Pancreas (tissue), 10 donors: ENCODE measurements at regions not wholly inside any gene's neighbourhood (a gene's known extent, or its start where the extent isn't known, plus 50 kb on each side); places are given as distances from the start of the nearest gene placed in this dataset.
A peak's percentile ranks its signal among the peaks of the same experiment; 100 is the strongest.

Experiments
- ATAC-seq, 4 donors: fragments of 200-7000 bp; cut with Tn5 transposase; one replicate each; pipeline versions ENCODE4 v1.8.0 to v1.9.1; 2020; ENCODE audit warnings: mild to moderate bottlenecking in 4 of 4, moderate library complexity in 4 of 4
- DNase-seq, 6 donors: peaks; one replicate each; pipeline ENCODE4 v3.0.0-alpha.2; 2020
- FAIRE-seq: peaks from 2 replicates; lab custom pipeline; 2012; peaks lifted over from hg19 to GRCh38; lab: Jason Lieb, UNC
- H3K27ac ChIP-seq, 4 donors: fragments of 200-600 bp; sonication (generic); 1 replicate in 3 of 4; 2 replicates in 1 of 4; pipeline versions ENCODE4 v1.5.0 to v1.8.0; 2020
- H3K27me3 ChIP-seq, 4 donors: fragments of 200-600 bp; one replicate each; pipeline ENCODE4 v1.8.0; 2021
- H3K36me3 ChIP-seq, 3 donors: fragments of 200-600 bp; sonication (generic) in 1 of 3; one replicate each; pipeline versions ENCODE4 v1.5.0 to v1.8.0; 2020 to 2021
- H3K4me1 ChIP-seq, 3 donors: fragments of 200-600 bp; one replicate each; pipeline ENCODE4 v1.8.0; 2021
- H3K4me3 ChIP-seq, 4 donors: fragments of 200-600 bp; sonication (generic) in 2 of 4; one replicate each; pipeline versions ENCODE4 v1.5.0 to v1.8.0; 2020 to 2021
- H3K9me3 ChIP-seq, 4 donors: fragments of 200-600 bp; one replicate each; pipeline ENCODE4 v1.8.0; 2021
- CTCF ChIP-seq, 4 donors: fragments of 200-600 bp; sonication (generic) in 3 of 4; IDR thresholded peaks; one replicate each; pipeline versions ENCODE4 v1.5.0 to v1.8.0; 2021; ENCODE audit warnings: antibody characterized with exemption in 4 of 4
- WGBS, 2 donors: extraction: QIAGEN DNeasy Blood & Tissue Kit; methylation state at CpG; one replicate each; pipeline ENCODE4 v1.1.7; 2013; 5-methylcytosine and 5-hydroxymethylcytosine counted together
- intact Hi-C, 3 donors: fragments of 100-400 bp; cut with DNase I; formaldehyde crosslinking; loops; one replicate each; pipeline versions ENCODE4 v1.11.1 to v1.14.2; 2022
- donor health status: healthy with polysubstance abuse.
- donor health status: DM: no; HTN: no; CAD: no; lungs with moderate emphysema.
- donor health status: DM: no; HTN: no; CAD: no.
- donor health status: control.
- donor health status: control.
- donor health status: Bipolar disorder and iron deficiency.
- donor health status: DM: yes; HTN: yes; CAD: no.
- donor health status: DM: no; HTN: no; CAD: no.
- donor health status: DM: no; HTN: no; CAD: no.
- donor health status: DM: yes; HTN: yes; CAD: no.

DNA sequence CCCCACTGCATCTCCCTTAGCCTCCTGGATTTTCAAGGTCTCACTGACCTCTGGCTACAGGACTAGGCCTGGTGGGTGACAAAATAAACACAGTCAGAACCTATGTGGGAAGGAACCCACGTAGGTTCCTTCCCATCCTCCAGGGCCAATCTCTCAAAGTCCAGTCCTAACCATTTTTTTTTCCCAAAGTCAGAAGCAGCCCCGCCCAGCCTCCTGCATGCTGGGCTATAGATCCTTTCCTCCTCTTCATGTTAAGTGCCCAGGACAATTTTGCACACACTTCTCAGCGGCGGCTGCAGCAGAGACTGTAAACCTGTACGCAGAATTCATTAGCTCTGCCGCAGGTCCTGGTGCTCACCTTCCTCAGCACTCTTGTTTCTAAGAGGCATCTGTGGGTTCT lies 285.8 kb downstream of the NPIPA8 start:
- intact Hi-C loops: no loop called here
- no peak for TF ChIP-seq CTCF (IDR thresholded peaks at IDR 0.05)
- WGBS, 2 donors: 62 to 77% methylated on average over 6 of the region's 6 CpGs
- FAIRE-seq: no peak
- Histone ChIP-seq H3K27me3 (no peaks in the 10 kb centered on the region), H3K4me3 (no peak overlapping the region), H3K36me3 (no peaks in the 10 kb centered on the region), H3K4me1 (no peaks in the 10 kb centered on the region), H3K9me3 (no peaks in the 10 kb centered on the region), H3K27ac (no peak overlapping the region)
- DNase-seq: no peak
- no peak for ATAC-seq

DNA sequence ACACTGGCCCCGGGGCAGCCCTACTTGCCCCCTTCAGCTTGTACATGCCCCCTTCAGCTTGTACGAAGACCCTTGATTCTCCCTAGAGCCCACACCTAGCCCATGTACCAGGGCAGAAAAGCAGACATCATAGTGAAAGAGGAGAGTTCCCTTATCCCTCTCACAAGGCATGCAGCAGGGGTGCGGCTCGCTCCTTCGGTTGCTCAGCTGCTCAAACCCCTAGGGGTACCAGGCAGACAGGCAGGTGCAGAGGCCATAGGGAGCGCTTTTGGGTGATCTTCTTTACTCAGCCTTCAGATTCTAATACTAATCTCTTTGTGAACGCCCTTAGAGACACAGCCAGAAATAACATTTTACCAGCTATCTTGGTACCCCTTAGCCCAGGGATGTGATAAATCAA lies 286.3 kb downstream of the NPIPA8 start:
- Histone ChIP-seq H3K27ac (no peak overlapping the region), H3K9me3 (no peaks in the 10 kb centered on the region), H3K36me3 (no peaks in the 10 kb centered on the region), H3K27me3 (peaks cover 0 to under 1% (median 0%) of the 10 kb centered on the region in 4 donors), H3K4me1 (no peaks in the 10 kb centered on the region), H3K4me3 (no peak overlapping the region)
- FAIRE-seq (no peak), DNase-seq (no peak), ATAC-seq (no peak)
- WGBS, 2 donors: 55 to 77% methylated on average over 7 of the region's 7 CpGs
- no peak for TF ChIP-seq CTCF (IDR thresholded peaks at IDR 0.05)
- intact Hi-C loops: no loop called here

GRCh38 chr16:18049547-18050133 lies 286.9 kb downstream of the NPIPA8 start:
- Histone ChIP-seq H3K36me3 (no peaks in the 10 kb centered on the region), H3K27me3 (peaks cover 0 to 3% (median 0%) of the 10 kb centered on the region in 4 donors), H3K9me3 (no peaks in the 10 kb centered on the region), H3K4me1 (no peaks in the 10 kb centered on the region), H3K27ac (no peak overlapping the region), H3K4me3 (no peak overlapping the region)
- no peak for TF ChIP-seq CTCF (IDR thresholded peaks at IDR 0.05)
- ATAC-seq (no peak), DNase-seq (no peak), FAIRE-seq (no peak)
- intact Hi-C loops: no loop called here
- 56 to 59% methylated on average over 6 of the region's 6 CpGs for WGBS, 2 donors

GRCh38 chr16:18048853-18049546 lies 287.5 kb downstream of the NPIPA8 start:
- ATAC-seq: no peak
- intact Hi-C loops: no loop called here
- H3K27me3 ChIP-seq: peaks cover 0 to 3% (median 0%) of the 10 kb centered on the region in 4 donors
- FAIRE-seq: no peak
- H3K9me3 ChIP-seq: no peaks in the 10 kb centered on the region
- no peak for TF ChIP-seq CTCF (IDR thresholded peaks at IDR 0.05)
- H3K4me3 ChIP-seq: no peak overlapping the region
- no peak for DNase-seq
- no peaks in the 10 kb centered on the region for H3K36me3 ChIP-seq
- H3K27ac ChIP-seq: no peak overlapping the region
- WGBS, 2 donors: 69 to 76% methylated on average over 4 of the region's 4 CpGs
- no peaks in the 10 kb centered on the region for H3K4me1 ChIP-seq

DNA sequence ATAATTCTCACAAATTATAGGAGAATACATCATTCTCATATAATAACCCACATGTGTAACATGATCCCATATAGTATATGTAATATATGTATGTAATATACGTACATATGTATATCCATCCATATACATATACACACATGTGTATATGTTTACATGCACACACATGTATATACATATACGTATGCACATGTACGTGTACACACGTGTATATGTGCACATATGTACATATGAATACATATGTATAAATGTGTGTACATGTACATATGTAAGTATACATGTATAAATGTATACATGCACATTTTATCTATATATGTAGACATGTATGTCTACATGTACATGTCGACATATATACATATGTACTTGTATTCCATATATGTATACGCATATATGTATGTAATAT lies 288.8 kb downstream of the NPIPA8 start:
- intact Hi-C loops: no loop called here
- H3K4me3 ChIP-seq: no peak overlapping the region
- H3K9me3 ChIP-seq: no peaks in the 10 kb centered on the region
- H3K27ac ChIP-seq: no peak overlapping the region
- no peaks in the 10 kb centered on the region for H3K36me3 ChIP-seq
- no peak for TF ChIP-seq CTCF (IDR thresholded peaks at IDR 0.05)
- H3K4me1 ChIP-seq: no peaks in the 10 kb centered on the region
- H3K27me3 ChIP-seq: peaks cover 0 to 8% (median 1%) of the 10 kb centered on the region in 4 donors
- no peak for DNase-seq
- peak; percentile 9 for FAIRE-seq
- 68 to 81% methylated on average over 6 of the region's 6 CpGs for WGBS, 2 donors
- no peak for ATAC-seq
